ENCODE measurements at regions not wholly inside any gene's neighbourhood (a gene's known extent, or its start where the extent isn't known, plus 50 kb on each side); places are given as distances from the start of the nearest gene placed in this dataset.

- Histone ChIP-seq H3K27me3 (no peaks in the 10 kb centered on the region), H3K36me3 (no peaks in the 10 kb centered on the region), H3K9me3 (no peaks in the 10 kb centered on the region), H3K27ac (no peak overlapping the region), H3K4me3 (no peak overlapping the region), H3K4me1 (no peaks in the 10 kb centered on the region)
- no peak for DNase-seq (ENCODE audit: low spot score)
- no peak for TF ChIP-seq CTCF (IDR thresholded peaks at IDR 0.05)
Measured at GRCh38 chr6:95318137-95318536, 259.2 kb upstream of the MANEA start.

- DNase-seq (ENCODE audit: low spot score): no peak
- Histone ChIP-seq H3K9me3 (no peaks in the 10 kb centered on the region), H3K4me1 (no peaks in the 10 kb centered on the region)
Measured at GRCh38 chr6:95321126-95321525, 256.2 kb upstream of the MANEA start.

GRCh38 chr6:95325916-95326315, 251.4 kb upstream of the MANEA start:
- Histone ChIP-seq H3K4me3 (no peak overlapping the region), H3K36me3 (no peaks in the 10 kb centered on the region), H3K27ac (no peak overlapping the region), H3K4me1 (no peaks in the 10 kb centered on the region), H3K9me3 (no peaks in the 10 kb centered on the region), H3K27me3 (no peaks in the 10 kb centered on the region)
- DNase-seq (ENCODE audit: low spot score): no peak
- TF ChIP-seq CTCF (IDR thresholded peaks at IDR 0.05): no peak

More at GRCh38 chr6:95321126-95321525, 256.2 kb upstream of the MANEA start:
- Histone ChIP-seq H3K27me3 (no peaks in the 10 kb centered on the region), H3K4me3 (no peak overlapping the region), H3K27ac (no peak overlapping the region), H3K36me3 (no peaks in the 10 kb centered on the region)
- no peak for TF ChIP-seq CTCF (IDR thresholded peaks at IDR 0.05)

- Histone ChIP-seq H3K4me3 (no peak overlapping the region), H3K36me3 (no peaks in the 10 kb centered on the region), H3K27me3 (no peaks in the 10 kb centered on the region), H3K4me1 (no peaks in the 10 kb centered on the region), H3K27ac (no peak overlapping the region), H3K9me3 (no peaks in the 10 kb centered on the region)
- DNase-seq (ENCODE audit: low spot score): no peak
- TF ChIP-seq CTCF (IDR thresholded peaks at IDR 0.05): no peak
Measured at GRCh38 chr6:95328231-95328630, 249.1 kb upstream of the MANEA start.

- H3K27me3 ChIP-seq: no peaks in the 10 kb centered on the region
- H3K9me3 ChIP-seq: no peaks in the 10 kb centered on the region
- TF ChIP-seq CTCF (IDR thresholded peaks at IDR 0.05): no peak
- H3K36me3 ChIP-seq: no peaks in the 10 kb centered on the region
- no peak for DNase-seq (ENCODE audit: low spot score)
- no peak overlapping the region for H3K4me3 ChIP-seq
- H3K27ac ChIP-seq: no peak overlapping the region
- no peaks in the 10 kb centered on the region for H3K4me1 ChIP-seq
Measured at GRCh38 chr6:95352064-95352795, 225.1 kb upstream of the MANEA start.

- Histone ChIP-seq H3K9me3 (no peaks in the 10 kb centered on the region), H3K4me3 (no peak overlapping the region), H3K4me1 (no peaks in the 10 kb centered on the region), H3K27ac (no peak overlapping the region), H3K36me3 (no peaks in the 10 kb centered on the region), H3K27me3 (no peaks in the 10 kb centered on the region)
- no peak for TF ChIP-seq CTCF (IDR thresholded peaks at IDR 0.05)
- no peak for DNase-seq (ENCODE audit: low spot score)
Measured at GRCh38 chr6:95354551-95354950, 222.8 kb upstream of the MANEA start.
